SHP77 (cell line): ENCODE measurements at regions not wholly inside any gene's neighbourhood (a gene's known extent, or its start where the extent isn't known, plus 50 kb on each side); places are given as distances from the start of the nearest gene placed in this dataset.
A peak's percentile ranks its signal among the peaks of the same experiment; 100 is the strongest.
"Not testable (repeated sequence)": the region's sequence is repeated elsewhere in the genome, so short reads cannot be mapped to it uniquely, and the experiment has no call there.

Experiments
- DNase-seq, 2 experiments: peaks; one replicate each; lab custom pipeline; 2025; lab: John Stamatoyannopoulos, UW

DNA sequence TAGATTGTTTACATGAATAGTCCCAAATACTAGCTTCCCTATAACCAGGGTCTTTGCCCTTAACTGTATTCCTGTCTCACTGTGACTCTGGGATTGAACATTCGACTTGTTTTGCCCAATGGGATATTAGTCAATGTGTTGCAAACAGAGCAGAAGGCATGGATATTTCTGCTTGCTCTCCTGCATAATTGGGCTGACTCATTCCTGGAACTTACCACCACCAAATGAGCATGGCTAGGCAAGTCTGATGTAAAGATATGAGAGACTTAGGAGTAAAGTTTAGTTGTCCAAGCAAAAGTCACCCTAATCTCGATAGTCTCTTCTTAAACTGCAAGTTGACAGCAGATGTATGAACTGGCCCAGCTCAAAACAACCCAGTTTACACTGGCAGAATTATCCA lies 273.5 kb upstream of the CCNG1 start:
- no peak for DNase-seq

DNA sequence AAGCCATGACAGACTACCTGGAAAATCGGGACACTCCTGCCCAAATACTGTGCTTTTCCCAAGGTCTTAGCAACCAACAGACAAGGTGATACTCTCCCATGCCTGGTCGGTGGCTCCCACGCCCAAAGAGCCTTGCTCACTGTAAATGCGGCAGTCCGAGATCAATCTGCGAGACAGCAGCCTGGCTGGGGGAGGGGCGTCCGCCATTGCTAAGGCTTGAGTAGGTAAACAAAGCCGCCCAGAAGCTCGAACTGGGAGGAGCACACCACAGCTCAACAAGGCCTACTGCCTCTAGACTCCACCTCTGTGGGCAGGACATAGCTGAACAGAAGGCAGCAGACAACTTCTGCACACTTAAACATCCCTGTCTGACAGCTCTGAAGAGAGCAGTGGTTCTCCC lies 272.1 kb upstream of the CCNG1 start:
- peak in 1 of 2 experiments; percentile 16 for DNase-seq

DNA sequence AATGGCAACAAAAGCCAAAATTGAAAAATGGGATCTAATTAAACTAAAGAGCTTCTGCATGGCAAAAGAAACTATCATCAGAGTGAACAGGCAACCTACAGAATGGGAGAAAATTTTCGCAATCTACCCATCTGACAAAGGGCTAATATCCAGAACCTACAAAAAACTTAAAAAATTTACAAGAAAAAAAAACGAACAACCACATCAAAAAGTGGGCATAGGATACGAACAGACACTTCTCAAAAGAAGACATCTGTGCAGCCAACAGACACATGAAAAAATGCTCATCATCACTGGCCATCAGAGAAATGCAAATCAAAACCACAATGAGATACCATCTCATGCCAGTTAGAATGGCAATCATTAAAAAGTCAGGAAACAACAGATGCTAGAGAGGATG lies 267.2 kb upstream of the CCNG1 start:
- DNase-seq = not testable (repeated sequence)

DNA sequence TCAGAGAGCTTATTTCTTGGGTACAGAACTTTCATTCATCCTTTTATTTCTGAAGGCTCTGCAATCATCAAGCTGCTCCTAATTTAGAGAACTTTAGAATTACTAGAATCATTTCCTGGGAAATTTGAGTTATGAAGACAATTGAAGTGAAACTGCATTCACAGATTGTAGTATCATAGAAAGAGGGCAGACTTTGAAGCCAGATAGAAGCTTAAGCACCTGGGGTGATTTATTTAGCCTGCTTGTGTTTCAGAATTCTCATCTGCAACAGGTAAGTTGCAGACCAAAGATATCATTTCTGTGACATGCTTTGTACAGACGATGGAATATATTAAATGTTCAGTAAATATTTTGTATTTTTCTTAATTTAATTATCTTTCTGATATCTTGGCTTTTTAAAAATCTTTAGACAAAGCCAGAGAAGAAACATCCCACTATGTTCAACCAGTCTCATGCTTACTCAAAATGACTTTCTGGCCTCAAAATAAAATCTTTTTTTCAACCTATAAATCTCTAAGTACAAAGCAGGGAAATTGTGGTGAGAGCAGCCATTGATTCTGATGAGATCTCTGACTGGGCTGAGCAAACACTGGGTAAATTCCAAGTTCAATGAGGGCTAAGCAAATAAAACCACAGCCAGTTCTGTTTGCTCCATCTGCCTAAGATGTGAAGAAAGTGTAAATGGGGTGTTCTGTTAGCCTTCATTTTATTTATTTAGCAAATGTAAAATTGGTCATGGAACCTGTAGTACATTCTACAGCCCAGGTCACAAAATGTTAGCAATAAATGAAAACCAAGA lies 264.7 kb upstream of the CCNG1 start:
- peak; percentile 8 to 36 for DNase-seq

DNA sequence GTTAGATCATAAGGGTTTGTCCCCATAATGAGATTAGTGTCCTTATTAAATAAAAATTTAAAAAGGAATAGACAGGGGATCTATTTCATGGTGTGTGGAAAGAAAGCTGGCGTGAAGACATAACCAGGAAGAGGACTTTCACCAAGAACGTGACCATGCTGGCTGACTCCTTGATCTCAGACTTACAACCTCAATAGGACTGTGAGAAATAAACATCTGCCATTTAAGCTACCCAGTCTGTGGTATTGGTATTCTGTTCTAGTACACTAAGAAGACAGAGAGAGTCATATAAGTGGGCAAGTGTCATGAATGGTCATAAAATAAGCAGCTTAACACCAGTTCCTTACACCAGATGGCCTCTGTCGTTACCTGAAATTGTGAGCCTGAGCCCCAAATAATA lies 259.4 kb upstream of the CCNG1 start:
- DNase-seq = no peak

DNA sequence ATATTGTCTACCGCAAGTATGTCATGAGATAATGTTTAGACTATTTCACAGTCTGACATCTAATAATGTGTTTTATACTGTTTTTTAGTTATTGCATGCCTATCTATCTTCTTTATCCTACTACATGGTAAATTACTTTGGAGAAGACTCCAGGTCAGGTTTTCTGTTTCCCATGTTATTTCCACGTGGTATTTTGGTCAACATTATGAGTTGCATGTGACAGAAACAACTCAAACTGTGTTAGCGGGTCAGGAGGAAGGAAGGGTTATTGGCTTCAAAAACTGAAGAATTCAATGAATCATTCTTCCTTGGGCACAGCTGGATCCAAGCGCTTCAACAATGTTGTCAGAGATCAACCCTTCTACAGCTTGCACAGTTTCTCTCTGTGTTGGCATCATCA lies 252.1 kb upstream of the CCNG1 start:
- DNase-seq = no peak

DNA sequence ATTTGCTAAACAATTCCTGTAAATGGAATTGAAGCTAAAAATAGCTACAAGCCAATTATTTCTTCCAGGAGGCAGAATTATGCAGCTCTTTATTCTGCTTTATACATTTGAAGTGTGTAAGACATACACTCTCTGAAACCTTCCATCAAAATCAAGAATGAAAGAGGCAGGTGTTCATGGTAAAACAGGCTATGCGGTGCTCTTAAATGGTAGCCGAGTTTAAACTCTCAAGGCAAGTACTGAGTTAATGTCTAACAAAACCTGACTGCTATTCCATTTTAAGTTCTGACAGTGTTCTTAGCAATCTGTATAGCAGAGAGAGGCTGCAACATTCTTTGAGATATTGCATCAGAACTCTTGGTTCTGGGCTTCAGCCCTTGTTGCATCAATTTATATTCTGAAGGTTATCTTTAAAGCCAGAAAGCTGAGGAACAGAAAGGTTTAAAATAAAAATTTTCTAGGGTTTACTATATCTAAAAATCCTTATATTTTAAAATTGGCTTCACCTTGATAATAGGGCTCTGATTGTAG lies 248.3 kb upstream of the CCNG1 start:
- no peak for DNase-seq

DNA sequence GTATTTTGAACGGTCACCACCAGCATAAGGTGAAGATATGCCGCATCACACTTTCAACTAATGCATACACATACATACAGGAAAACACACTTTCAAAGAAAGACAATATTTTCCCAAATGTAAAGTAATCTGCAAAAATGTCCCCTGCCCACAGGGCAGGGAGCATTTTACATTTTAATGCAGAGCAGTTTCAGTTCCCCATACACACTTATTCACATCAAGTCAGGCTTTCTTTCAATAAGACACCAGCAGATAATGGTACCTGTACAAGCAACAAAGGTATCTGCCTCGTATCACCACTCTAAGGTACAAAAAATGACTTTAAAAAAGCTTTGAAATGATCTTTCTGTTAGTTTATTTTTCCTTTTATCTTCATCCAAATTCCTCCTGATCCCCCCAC lies 247.1 kb upstream of the CCNG1 start:
- no peak for DNase-seq

DNA sequence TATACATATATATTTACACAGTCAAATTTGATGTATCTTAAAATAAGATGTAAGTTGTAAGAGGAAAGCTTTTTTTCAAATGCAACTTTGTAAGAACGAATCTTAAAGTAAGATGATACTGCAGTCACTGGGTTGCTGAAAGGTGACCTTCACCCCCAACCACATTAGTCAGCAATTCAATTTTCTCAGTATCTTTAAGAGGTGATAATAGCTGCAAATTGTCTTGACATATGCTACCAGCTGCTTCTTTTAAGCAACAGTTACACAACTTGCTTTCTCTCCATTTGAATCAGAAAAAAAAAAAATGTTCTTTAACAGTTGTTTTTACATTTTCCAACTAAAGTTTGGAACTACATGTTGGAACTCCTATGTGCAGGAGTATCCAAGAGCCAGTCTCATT lies 246.6 kb upstream of the CCNG1 start:
- no peak for DNase-seq

DNA sequence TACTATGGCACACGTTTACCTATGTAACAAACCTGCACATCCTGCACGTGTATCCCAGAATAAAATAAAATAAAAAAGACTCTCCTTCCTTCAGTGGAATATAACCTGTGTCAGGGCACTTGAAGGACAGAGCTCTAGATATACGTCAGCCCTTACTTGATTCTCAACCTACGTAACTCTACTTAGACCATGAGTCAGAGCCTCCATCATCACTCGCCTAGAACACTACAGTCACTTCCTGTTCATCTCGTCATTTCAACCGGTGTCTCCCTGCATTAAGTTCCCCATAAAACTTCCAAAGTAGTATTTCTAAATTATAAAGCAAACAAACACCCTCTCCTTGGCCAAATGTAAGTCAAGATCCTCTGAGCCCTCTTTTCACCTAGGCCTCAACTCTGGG lies 243.5 kb upstream of the CCNG1 start:
- DNase-seq = peak in 1 of 2 experiments; percentile 1

DNA sequence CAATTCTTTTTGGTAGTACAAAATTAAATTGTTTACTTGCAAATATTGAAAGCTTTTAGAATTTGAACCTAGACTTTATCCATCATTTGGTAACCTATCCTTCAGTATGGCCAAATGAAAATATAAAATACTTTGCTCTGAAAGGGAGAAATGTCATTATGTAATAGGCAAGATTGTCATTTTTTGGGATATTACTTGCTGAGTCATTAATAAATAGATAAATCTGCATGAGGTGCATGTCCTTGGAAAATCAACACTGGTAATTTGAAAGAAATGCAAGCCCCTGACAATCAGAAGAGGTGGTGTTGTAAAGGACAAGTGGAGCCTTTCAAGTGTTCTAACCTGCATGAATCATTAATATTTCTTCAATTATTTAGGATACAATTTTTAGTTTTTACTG lies 231.8 kb upstream of the CCNG1 start:
- DNase-seq = no peak

DNA sequence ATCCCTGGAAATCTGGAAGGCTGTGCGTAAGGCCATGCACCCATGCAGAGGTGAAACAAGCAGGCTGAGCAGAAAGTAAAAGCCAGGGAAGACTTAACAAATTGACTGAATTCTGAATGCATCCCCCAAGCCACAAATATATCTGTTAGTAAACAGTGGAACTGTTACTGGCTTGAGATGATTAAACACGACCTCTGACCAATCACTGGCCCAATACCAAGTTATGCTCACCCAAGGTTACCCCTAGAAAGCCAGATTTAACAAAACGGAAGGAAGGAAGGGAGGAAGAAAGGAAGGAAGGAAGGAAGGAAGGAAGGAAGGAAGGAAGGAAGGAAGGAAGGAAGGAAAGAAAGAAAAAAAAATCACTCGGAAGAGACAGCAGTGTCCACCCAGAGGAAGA lies 215.8 kb upstream of the CCNG1 start:
- DNase-seq = no peak

DNA sequence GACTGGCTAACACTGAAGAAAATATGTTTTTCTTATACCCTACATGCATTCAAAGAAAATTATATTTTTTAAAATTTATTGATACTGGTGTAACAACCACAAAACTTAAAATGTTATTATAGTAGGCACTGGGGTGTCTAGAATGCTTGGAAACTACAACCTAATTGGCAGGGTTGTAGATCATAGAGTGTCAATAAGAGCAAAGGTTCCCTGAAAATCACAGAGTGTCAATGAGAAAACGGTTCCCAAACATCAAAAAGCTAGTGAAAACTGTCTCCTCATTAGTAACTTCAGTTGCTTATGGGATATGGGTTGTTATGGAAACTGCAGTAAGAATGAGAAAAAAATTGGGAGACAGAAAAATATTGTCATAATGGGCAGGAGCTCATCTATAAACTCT lies 214.4 kb upstream of the CCNG1 start:
- no peak for DNase-seq

DNA sequence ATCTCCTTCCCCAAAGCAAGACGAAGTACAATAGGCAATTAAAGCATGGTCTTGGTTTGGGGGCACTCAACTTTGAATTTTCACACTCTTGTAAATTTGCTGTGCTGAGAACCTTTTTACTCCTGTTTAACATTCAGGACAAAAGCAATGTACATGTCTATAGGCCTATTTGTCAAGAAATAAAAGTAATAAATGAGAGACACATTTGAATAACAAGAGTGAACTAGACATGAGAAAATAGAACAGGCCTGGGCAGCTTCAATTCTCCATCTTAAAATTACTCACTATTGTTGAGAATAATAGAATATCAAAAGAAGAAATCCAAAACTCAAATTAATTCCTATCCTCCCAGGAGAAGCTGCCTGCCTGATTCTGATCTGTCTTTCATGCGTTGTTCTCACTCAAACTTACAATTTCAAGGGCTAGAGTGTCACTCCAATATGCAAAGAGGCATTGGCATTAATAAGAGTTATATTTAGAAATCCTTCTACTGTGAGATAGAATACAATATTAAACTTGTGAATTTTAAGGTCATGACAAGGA lies 192.9 kb upstream of the CCNG1 start:
- no peak for DNase-seq

DNA sequence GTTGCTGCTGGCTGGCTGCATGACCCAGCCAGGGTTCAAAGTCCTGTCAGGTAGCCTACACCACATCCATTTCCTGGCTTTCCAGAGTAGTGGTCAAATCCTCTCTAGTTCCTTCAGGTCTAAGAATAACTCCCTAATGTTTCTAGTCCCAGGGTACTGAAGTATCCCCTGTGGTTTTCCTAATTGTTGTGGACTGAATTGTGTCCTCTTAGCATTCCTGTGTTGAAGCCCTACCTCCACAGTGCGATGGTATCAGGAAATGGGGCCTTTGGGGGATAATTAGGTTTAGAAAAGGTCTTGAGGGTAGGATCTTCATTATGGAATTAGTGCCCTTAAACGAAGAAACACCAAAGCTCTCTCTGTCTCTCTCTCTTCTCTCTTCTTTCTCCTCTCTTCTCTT lies 191.8 kb upstream of the CCNG1 start:
- DNase-seq = no peak

DNA sequence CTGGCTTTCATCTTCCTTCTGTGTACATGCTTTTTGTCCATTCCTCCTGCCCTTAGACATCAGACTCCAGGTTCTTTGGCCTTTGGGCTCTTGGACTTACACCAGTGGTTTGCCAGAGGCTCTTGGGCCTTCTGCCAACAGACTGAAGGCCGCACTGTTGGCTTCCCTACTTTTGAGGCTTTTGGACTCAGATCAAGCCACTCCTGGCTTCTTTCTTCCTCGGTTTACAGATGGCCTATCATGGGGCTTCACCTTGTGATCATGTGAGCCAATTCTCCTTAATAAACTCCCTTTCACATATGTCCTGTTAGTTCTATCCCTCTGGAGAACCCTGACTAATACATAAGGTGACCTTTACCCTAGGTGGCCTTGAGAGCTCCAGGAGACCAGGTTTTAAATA lies 189.1 kb upstream of the CCNG1 start:
- no peak for DNase-seq

DNA sequence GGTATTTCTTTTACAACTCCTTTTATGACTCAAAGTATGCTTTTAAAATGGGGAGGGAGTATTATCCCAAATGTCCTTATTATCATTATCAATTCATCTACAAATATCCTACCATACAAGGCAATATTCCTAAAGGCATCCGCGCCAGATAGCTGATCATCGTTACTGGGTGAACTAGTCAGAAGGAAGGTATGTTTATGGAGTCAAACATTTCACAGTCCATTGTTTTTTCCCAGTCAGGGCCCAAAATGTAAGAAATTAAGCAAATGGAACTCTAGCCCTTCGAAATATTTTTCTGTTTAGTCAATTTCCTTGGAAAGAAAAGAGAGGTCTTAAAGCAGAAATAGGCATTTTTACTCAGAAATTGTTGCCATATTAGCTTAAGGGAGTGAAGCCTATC lies 188.5 kb upstream of the CCNG1 start:
- no peak for DNase-seq

DNA sequence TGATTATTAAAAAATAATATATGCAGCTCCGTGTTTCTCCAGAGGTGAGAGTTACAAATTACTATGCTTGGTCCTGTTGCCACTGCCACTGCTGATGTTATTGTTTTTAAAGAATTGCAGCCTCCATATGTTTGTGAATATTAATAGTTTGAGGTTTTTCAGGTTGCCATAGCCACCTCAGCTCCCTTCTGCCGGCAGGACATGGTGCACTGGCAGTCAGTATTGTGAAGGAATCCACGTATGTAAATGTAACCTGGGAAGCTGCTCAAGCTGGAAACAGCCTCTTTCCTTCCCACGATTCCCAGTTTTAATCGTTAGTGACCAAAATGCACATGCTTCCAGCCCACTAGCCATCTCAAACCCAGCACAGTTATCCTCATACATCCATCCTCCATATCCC lies 184.4 kb upstream of the CCNG1 start:
- DNase-seq = no peak

DNA sequence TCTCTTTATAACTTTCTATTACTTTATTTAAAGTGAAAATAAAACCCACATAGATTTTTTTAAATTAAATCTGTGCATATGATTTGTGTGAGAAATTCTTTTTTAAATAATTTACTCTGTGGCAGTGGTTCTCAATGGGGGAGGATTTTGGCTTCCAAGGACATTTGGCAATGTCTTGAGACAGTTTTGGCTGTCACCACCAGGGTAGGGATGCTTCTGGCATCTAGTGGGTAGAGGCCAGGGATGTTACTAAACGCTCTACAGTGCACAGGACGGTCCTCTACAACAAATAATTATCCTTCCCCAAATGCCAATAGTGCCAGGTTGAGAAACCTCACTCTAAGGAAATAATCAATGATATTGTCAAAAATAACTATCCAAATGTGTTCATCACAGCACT lies 177.9 kb upstream of the CCNG1 start:
- DNase-seq = no peak

DNA sequence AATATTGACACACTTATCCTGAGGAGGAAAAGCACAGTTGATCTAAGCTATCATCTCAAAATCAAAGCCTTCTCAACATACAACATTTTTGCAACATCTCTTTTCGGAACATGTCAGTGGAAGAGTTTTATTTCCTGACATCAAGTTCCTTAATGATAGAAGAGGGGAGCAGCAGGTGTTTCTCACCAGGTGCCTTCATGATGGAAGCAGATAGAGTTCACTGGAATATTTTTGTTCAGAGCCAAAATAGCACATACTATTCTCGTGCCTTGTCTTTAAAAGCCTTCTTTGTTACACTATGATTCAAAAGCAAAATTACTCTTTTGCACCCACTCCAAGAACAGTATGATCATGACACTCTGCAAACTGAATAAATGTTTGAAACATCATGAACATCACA lies 176.9 kb upstream of the CCNG1 start:
- DNase-seq = no peak

DNA sequence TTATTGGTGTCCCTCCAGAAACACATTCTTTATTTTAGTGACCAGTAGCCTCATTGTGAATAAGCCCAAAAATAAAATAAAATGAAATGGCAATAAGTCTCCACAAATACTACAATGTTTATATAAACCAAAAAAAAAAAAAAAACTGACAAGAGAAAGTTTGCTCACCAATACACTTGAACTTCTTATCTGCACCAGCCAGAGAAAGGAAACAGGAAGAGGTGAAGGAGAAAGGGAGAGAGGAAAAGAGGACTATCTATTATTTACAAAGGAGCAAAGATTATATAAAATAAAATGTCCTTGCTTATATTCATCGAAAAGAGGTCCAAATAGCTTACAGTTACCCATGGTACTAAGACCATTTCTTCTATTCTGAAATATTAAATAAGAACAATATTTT lies 176.4 kb upstream of the CCNG1 start:
- no peak for DNase-seq

DNA sequence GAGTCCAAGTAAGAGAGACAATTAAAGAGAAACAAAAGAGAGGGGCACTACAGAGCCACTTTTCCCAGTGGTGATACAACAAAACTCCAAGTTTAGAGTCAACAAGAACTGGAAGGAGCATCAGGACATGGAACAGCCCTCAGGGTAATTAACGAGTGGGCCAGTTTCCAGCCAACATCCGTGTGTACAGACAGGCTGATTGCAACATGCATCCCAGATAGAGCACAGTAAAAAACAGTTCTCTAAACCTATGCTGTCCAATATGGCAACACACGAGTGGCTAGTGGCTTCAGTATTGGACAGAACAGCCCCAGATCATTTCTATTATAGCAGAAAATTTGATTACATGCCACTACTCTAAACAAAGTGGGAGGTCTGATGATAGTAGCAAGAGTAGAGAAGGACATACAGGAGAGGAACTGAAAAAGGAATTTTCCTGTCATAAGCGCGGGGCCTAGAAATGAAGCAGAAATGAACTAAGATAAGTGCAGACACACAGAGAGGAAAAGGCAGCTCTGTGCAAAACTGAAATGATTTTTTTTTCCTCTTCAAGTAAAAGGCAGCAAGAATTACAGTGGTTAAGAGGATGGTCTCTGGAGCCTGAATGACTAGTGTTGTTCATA lies 175.6 kb upstream of the CCNG1 start:
- no peak for DNase-seq

DNA sequence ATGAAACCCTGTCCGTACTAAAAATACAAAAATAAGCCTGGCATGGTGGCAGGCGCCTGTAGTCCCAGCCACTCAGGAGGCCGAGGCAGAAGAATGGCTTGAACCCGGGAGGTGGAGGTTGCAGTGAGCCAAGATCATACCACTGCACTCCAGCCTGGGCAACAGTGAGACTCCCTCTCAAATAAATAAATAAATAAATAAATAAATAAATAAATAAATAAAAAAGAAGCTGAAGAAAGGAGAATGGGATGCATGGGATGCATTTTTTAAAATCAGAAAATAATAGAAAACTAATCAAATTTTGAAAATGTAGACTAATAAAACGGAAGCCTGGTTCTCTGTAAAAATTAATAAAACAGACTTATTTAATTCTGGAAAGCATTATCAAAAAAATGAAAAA lies 171.1 kb upstream of the CCNG1 start:
- DNase-seq = not testable (repeated sequence)
